Stimulated activated CD4-positive, alpha-beta T cell treated with anti-CD3 and anti-CD28 coated beads, Interleukin-12 subunit alpha, Interleukin-12 subunit beta, amount 100 ng/mL, for 24 hours (primary cell): ENCODE measurements at regions not wholly inside any gene's neighbourhood (a gene's known extent, or its start where the extent isn't known, plus 50 kb on each side); places are given as distances from the start of the nearest gene placed in this dataset.

ENCODE experiments used
- DNase-seq, 2 experiments: peaks; one replicate each; pipeline ENCODE4 v3.0.0-alpha.2; 2020; ENCODE audit warnings: low read depth in 2 of 2

DNA sequence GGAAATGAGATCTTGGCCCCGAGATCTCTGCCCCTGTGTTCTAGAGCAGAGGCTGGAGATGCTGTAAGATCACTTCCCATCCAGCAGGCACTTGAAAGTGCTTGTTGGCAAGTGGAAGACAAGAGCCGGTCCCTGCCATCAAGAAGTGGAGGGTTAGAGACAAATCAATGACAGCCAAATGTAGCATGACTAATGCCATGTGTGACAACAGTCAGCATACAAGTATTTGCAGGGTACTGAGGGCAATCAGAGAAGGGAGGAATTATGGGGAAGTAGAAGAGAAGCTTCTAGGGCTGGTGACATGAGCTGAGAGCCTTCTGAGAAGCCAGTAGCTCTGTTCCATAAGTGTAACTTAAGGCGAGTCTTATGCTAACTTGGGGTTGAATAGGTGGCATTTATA lies 58.6 kb downstream of the TMEM17 start:
- no peak for DNase-seq

GRCh38 chr2:62446491-62446890 lies 59.5 kb downstream of the TMEM17 start:
- DNase-seq, result no peak

GRCh38 chr2:62443886-62444285 lies 62.1 kb downstream of the TMEM17 start:
- no peak for DNase-seq

DNA sequence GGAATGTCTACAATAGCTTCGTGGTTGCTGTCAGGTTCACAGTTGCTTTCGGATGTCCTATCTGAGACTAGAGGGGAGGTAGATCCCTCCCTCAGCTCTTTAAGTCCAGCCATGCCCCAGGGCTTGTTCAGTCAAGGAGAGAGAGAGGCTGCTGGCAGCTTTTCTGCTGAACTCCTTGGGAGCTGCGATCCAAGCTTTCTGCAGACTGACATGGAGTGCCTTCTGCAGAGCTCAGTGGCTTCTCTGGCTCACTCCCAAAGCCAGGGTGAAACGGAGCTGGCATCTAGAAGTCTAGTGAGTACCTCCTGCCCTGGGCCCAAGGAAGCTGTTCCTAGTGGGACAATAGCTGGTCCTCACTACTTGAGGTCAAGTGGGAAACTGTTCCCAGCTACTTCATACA lies 62.5 kb downstream of the TMEM17 start:
- DNase-seq, result no peak

DNA sequence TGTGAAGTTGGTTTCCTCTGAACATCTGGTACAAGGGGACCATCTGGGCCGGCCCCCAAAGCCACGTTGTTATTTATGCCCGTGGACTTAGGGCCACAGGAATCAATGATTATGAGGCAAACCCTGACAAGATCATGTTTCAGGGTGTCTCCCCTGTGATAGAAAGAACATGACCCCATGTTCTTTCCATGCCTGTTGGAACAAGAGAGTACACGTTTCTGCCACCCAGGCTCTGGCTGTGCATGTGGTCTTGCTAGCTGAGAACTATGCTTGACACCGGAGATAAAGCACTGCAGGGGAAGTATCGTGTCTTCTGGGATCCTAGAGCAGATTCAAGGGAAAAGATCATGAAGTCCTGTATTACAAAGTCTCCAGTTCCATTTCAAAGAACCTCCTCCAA lies 64.2 kb downstream of the TMEM17 start:
- no peak for DNase-seq

GRCh38 chr2:62441421-62441820 lies 64.6 kb downstream of the TMEM17 start:
- DNase-seq, result no peak

GRCh38 chr2:62440281-62440946 lies 65.6 kb downstream of the TMEM17 start:
- no peak for DNase-seq

DNA sequence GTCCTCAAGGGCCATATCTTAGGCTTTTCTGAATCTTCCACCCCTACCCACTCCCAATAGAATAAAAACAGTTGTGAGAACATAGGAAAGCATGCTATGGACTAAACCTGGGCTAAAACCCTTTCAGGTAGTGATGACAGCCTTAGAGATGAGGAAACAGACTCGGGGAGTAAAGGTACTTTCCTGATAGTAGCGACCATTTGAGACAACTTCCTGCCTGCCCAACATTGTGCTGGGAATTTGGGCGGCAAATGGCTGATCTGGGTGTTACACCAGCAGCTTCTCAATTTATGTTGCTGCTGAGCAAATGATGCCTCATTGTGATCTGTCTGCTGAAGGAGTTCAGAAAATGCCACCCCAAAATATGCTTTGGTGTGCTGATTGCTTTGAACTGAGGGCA lies 66.6 kb downstream of the TMEM17 start:
- DNase-seq, result no peak

- no peak for DNase-seq
Observed at GRCh38 chr2:62437785-62438184, 68.2 kb downstream of the TMEM17 start.

DNA sequence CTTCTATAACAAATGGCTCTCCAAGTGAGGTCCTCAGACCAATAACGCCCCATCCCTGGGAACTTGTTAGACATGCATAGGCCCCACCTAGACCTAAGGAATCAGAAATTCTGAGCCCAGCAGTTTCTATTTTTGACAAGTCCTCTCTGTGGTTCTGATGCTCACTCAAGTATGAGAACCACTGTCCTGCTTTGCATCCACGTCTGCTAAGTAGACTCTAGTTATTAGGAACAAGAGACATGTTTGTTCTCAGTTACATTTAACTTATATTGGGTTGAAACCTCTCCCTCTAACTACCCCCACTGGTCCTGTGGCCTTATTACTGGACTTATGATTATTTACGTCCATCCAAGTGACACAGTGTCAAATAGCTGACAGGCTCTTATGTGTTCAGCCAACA lies 70.3 kb downstream of the TMEM17 start:
- DNase-seq, result no peak

GRCh38 chr2:62432407-62432806 lies 73.6 kb downstream of the TMEM17 start:
- DNase-seq, result no peak

DNA sequence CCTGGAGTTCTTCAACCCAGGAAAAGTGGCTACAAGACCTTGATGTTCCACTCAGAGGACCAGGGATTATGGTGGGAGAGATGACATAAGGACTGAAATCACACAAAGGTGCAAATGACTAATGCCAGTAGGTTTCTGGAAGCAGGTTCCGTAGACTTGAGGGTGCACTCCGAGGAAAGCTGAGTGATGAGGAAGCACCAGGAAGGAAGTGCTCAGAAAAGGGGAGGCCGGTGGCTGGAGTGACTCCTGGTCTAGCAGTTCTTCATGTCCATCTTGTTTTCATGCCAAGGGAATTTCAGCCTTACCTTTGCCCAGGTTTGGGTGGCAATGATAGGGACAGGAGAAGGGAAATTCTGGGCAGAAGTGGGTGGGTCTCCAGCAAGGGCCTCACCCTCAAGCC lies 74.5 kb downstream of the TMEM17 start:
- no peak for DNase-seq

DNA sequence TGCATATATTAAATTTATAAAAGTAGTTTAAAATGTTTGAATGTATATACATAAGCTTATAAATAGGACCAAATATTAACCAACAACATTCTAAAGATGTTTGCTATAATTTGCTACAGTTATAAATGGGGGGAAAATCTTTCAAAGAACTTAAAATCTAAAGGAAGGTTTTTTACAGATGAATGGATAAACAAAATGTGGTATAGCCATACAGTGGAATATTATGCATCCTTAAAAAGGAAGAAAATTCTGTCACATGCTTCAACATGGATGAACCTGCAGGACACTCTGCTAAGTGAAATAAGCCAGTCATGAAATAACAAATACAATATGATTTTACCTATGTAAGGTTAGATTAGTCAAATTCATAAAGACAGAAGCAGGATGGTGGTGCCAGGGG lies 75.8 kb downstream of the TMEM17 start:
- DNase-seq, result no peak

DNA sequence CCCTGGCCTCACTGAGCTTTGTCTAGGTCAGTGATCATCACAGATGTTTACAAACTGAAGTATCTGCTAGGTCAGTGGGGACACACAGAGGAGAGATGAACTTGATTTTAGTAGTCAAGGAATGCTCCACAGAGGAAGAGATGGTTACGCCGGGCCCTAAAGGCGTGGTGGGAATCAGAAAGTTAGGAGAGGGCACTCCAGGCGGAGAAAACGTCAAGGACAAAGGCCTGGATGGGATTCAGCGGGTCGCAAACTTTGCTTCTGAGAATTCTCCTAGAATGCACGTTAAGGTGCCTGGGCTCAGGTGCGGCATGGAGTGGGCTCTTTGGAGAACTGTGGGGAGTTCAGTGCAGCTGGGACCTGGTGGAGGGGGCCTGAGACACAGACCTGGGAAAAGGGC lies 78.8 kb downstream of the TMEM17 start:
- DNase-seq, result no peak

- no peak for DNase-seq
Observed at GRCh38 chr2:62426154-62426912, 79.7 kb downstream of the TMEM17 start.

DNA sequence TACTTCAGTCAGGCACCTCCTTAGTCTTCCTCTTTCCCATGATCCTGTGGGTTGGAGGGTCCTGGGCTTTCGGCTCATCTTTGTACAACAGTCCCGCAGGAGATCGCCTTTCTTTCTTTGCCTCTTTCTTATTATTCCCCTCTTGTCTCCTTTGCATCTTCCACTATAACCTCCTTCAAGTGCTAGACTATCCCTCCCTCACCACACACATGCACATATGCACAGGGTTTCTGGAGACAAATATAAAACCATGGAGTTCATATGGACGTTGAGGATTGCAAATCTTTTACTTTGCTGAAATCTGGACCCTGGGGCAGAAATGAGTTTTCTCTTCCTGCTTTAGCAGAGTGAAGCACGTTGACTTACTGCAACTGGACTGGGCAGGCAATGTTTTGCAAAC lies 80.3 kb downstream of the TMEM17 start:
- no peak for DNase-seq

- DNase-seq, result no peak
Observed at GRCh38 chr2:62424899-62425298, 81.1 kb downstream of the TMEM17 start.

DNA sequence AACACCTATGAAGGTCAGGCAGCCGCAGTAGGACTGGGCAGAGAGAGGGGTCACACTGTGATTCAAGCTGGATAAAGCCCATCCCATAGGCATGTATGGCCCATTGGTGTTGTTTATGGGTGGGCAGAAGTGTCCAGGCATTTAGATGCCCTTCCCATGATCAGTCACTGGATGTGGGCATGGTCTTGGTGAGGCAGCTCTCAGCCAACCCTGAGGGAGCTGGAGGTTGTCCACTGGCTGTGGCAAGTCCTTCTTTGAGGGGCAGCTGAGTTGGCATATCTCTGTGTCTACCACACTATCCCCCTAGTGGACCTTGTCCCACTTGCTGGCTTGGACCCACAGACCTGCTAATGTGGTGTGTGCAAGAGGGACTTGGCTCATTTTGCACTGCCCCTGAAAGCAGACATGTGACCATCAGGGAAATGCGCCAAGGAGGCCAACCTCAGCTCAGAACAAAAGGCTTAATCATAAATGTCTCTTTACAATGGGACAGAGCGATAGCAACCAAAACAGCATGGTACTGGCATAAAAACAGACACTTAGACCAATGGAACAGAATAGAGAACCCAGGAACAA lies 82.0 kb downstream of the TMEM17 start:
- no peak for DNase-seq

DNA sequence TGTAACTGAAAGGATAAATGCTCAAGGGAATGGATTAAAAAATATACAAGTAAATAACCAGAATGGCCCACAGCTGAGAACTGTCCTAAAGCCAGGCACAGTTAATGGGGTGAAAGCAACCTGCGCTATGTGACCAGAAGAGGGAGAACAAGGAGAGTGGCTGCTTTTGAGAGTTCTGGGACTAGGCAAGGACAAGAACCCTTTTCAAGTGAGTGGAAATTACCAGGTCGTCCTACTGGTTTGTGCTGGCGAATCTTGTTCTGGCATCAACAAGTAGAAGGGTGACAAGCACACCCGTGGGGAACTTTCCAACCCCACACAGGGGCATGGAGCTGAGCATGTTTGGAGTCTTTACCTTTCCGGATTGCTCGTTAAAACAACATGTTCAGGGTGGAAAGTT lies 82.8 kb downstream of the TMEM17 start:
- DNase-seq, result no peak

DNA sequence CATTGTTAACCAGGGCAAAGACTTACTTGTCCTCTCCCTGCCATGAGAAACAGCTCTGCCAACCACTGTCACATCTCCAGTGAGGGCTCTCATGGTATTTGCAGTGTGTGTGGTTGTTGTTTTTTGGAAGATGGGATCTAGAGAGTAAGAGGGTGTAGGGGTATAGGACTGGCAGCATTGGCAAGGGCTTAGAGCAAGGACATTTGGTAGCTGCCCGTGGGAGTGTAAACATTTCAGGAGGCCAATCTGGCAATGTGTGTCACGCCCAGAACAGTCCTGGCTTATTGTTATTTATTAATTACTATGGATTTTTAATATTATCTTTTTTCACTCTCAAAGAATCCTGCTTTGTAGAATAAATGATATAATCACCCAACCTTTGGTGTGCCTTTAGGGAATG lies 90.5 kb downstream of the TMEM17 start:
- no peak for DNase-seq

DNA sequence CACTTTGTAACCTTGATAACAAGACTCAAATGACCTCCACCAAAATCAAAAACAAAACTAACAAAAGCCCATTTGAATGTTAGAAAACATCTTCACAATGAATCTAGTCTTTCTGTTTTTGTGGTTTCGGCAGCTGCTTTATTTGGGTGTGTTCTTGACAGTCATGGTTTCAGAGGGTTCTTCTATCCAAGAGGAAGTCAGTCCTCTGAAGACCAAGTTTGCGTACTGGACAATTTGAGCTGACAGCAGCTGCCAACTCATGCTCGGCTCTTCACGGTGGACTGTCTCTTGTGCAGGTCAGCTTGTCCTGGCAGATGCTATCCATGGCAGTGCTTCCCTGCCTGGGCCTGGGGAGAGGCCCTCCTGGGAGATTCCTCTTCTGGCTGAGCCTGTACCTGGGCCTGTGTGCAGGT lies 91.0 kb downstream of the TMEM17 start:
- no peak for DNase-seq

DNA sequence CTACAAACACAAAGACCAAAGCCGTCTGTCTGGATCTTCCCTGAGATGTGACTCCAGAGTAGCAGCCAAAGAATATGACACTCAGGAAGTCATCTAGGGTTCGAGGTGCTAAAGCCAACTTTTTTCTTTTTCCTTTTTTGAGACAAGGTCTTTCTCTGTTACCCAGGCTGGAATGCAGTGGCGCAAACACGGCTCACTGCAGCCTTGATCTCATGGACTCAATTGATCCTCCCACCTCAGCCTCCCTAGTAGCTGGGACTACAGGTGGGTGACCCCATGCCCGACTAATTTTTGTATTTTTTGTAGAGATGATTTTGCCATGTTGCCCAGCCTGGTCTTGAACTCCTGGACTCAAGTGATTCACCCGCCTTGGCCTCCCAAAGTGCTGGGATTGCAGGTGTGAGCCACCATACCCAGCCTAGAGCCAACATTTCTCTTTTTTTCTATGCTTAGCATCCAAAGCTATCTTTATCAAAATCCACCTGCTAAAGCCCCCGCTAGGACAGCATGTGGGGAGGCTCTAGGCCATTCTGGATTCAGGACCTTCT lies 92.8 kb downstream of the TMEM17 start:
- DNase-seq, result no peak

DNA sequence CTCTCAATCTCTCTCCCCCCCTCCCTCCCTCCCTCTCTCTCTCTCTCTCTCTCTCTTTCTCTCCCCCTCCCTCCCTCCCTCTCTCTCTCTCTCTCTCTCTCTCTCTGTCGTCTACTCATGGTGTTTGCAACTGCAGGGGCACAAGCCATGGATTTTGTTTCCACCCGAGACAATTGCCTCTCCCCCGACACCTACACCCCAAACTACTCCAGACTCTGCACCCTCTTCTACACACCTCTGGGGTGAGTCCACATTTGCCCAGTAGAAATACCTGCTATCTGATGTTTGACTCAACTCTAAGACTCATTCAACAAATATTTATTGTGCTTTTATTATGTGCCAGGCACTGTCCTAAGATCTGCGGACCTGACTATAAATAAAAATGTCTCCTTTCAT lies 93.7 kb downstream of the TMEM17 start:
- DNase-seq, result no peak
